Sigmoid colon (tissue), 4 donors: ENCODE measurements at regions not wholly inside any gene's neighbourhood (a gene's known extent, or its start where the extent isn't known, plus 50 kb on each side); places are given as distances from the start of the nearest gene placed in this dataset.

Experiments
- POLR2AphosphoS5 ChIP-seq, 4 donors: sonication (generic); formaldehyde crosslinking; IDR thresholded peaks; one replicate each; pipeline ENCODE4 v1.6.1; 2017; ENCODE audit warnings: antibody characterized with exemption in 4 of 4
- TF ChIP-seq, protein P1 (sequence below), 4 experiments: fragments of 450-650 bp in 3 of 4; fragments of 200-600 bp in 1 of 4; IDR thresholded peaks; one replicate each; pipeline ENCODE4 v1.5.1; 2016 to 2019; ENCODE audit warnings: antibody characterized with exemption in 4 of 4, mild to moderate bottlenecking in 3 of 4, moderate library complexity in 2 of 4

DNA sequence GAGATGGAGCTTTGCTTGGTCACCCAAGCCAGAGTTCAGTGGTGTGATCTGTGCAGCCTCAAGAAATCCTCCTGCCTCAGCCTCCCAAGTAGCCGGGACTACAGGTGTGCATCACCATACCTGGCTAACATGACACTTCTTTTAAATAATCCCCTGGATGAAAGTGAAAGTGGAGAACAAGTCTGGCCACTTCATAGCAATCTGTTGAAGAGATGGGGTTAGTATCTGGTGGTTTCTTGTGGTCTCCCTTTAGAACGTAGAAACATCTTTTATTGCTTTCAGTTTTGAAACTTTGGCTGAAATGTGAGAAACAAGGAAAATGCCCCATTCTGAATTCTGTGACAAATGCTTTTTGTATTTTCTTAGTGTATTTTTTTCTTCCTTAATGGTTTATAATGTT lies 452.5 kb upstream of the RIOK2 start:
- TF ChIP-seq, protein P1, sequence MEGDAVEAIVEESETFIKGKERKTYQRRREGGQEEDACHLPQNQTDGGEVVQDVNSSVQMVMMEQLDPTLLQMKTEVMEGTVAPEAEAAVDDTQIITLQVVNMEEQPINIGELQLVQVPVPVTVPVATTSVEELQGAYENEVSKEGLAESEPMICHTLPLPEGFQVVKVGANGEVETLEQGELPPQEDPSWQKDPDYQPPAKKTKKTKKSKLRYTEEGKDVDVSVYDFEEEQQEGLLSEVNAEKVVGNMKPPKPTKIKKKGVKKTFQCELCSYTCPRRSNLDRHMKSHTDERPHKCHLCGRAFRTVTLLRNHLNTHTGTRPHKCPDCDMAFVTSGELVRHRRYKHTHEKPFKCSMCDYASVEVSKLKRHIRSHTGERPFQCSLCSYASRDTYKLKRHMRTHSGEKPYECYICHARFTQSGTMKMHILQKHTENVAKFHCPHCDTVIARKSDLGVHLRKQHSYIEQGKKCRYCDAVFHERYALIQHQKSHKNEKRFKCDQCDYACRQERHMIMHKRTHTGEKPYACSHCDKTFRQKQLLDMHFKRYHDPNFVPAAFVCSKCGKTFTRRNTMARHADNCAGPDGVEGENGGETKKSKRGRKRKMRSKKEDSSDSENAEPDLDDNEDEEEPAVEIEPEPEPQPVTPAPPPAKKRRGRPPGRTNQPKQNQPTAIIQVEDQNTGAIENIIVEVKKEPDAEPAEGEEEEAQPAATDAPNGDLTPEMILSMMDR (IDR thresholded peaks at IDR 0.05) = no peak
- TF ChIP-seq POLR2AphosphoS5 (IDR thresholded peaks at IDR 0.05) = no peak
